Loucy (cell line): ENCODE measurements at regions not wholly inside any gene's neighbourhood (a gene's known extent, or its start where the extent isn't known, plus 50 kb on each side); places are given as distances from the start of the nearest gene placed in this dataset.

Source experiments
- H2AFZ ChIP-seq: fragments of 200-600 bp; sonication (generic); 2 replicates; pipeline ENCODE4 v1.6.0; 2016; ENCODE audit warnings: antibody characterized with exemption, mild to moderate bottlenecking, low read length, moderate library complexity
- H3F3A ChIP-seq: fragments of 200-600 bp; 2 replicates; pipeline ENCODE4 v1.6.0; 2016; ENCODE audit warnings: antibody characterized with exemption, low read depth, mild to moderate bottlenecking
- H3K27me3 ChIP-seq: fragments of 200-600 bp; sonication (generic); 2 replicates; pipeline ENCODE4 v1.6.1; 2014; ENCODE audit warnings: low read length, mild to moderate bottlenecking; ENCODE audit not compliant: insufficient read depth, poor library complexity, severe bottlenecking
- H3K36me3 ChIP-seq: fragments of 200-600 bp; sonication (generic); 2 replicates; pipeline ENCODE4 v1.6.1; 2016; ENCODE audit warnings: low read length; ENCODE audit not compliant: insufficient read depth
- H3K4me1 ChIP-seq: fragments of 200-600 bp; sonication (generic); 2 replicates; pipeline ENCODE4 v1.5.1; 2014; ENCODE audit warnings: low read length, mild to moderate bottlenecking; ENCODE audit not compliant: insufficient read depth, poor library complexity, severe bottlenecking
- H3K4me2 ChIP-seq: fragments of 200-600 bp; sonication (generic); 2 replicates; pipeline ENCODE4 v1.6.0; 2014; ENCODE audit warnings: antibody characterized with exemption, low read length, low read depth, mild to moderate bottlenecking; ENCODE audit not compliant: poor library complexity, severe bottlenecking
- H3K4me3 ChIP-seq: fragments of 200-600 bp; sonication (generic); 2 replicates; pipeline ENCODE4 v1.5.1; 2014; ENCODE audit warnings: low read length, mild to moderate bottlenecking, mixed read lengths; ENCODE audit not compliant: poor library complexity, severe bottlenecking
- H3K79me2 ChIP-seq: fragments of 200-600 bp; sonication (generic); 2 replicates; pipeline ENCODE4 v1.6.1; 2014; ENCODE audit warnings: low read length; ENCODE audit not compliant: insufficient read depth
- H3K9ac ChIP-seq: fragments of 200-600 bp; sonication (generic); 2 replicates; pipeline ENCODE4 v1.6.0; 2014; ENCODE audit warnings: mild to moderate bottlenecking, low read depth, low read length, moderate library complexity; ENCODE audit not compliant: poor library complexity, severe bottlenecking
- H3K9me2 ChIP-seq: fragments of 200-600 bp; sonication (generic); replicated peaks from 2 replicates; pipeline ENCODE4 v1.6.1; 2016; ENCODE audit warnings: low read depth, low read length, mixed read lengths
- H3K9me3 ChIP-seq: fragments of 200-600 bp; sonication (generic); 2 replicates; pipeline ENCODE4 v1.6.1; 2014; ENCODE audit warnings: mild to moderate bottlenecking, antibody characterized with exemption, low read length, low read depth; ENCODE audit not compliant: insufficient read depth
- H4K20me1 ChIP-seq: fragments of 200-600 bp; sonication (generic); 2 replicates; pipeline ENCODE4 v1.6.0; 2014; ENCODE audit warnings: antibody characterized with exemption, low read length, mild to moderate bottlenecking; ENCODE audit not compliant: insufficient read depth, poor library complexity, severe bottlenecking
- EZH2phosphoT487 ChIP-seq: fragments of 200-600 bp; IDR thresholded peaks from 2 replicates; pipeline ENCODE4 v1.6.1; 2018; ENCODE audit warnings: antibody characterized with exemption, mild to moderate bottlenecking, moderate library complexity, borderline replicate concordance
- TF ChIP-seq, protein P1 (sequence below): fragments of 200-600 bp; sonication (generic); conservative IDR thresholded peaks from 2 replicates; pipeline ENCODE4 v1.5.1; 2014; ENCODE audit warnings: mild to moderate bottlenecking, antibody characterized with exemption, low read length

DNA sequence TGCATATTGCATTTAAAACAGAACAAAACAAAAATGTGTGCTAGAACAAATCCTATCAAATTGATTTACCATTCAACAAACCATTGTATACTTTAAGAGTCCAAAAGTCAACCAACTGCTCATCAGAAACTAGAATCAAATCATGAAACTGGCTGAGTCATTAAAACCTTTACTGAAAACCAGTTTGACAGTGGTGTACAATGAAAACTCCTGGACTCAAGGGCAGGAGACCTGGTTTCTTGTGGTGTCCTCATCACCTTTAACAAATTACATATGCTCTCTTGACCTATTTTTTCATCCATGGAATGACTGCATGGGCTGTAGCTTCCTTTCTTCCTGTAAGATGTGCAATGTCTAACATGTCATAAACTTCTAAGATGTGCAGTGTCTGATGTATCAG, 315.3 kb upstream of the SLC30A5 start:
- TF ChIP-seq, protein P1, sequence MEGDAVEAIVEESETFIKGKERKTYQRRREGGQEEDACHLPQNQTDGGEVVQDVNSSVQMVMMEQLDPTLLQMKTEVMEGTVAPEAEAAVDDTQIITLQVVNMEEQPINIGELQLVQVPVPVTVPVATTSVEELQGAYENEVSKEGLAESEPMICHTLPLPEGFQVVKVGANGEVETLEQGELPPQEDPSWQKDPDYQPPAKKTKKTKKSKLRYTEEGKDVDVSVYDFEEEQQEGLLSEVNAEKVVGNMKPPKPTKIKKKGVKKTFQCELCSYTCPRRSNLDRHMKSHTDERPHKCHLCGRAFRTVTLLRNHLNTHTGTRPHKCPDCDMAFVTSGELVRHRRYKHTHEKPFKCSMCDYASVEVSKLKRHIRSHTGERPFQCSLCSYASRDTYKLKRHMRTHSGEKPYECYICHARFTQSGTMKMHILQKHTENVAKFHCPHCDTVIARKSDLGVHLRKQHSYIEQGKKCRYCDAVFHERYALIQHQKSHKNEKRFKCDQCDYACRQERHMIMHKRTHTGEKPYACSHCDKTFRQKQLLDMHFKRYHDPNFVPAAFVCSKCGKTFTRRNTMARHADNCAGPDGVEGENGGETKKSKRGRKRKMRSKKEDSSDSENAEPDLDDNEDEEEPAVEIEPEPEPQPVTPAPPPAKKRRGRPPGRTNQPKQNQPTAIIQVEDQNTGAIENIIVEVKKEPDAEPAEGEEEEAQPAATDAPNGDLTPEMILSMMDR: no peak
- no peak for TF ChIP-seq EZH2phosphoT487
- H2AFZ ChIP-seq: no peak overlapping the region
- no peak overlapping the region for H3K4me2 ChIP-seq
- H3K27me3 ChIP-seq: no peaks in the 10 kb centered on the region
- H4K20me1 ChIP-seq: no peaks in the 10 kb centered on the region
- no peak overlapping the region for H3K4me3 ChIP-seq
- H3K9ac ChIP-seq: no peak overlapping the region
- H3K9me2 ChIP-seq: no peaks in the 10 kb centered on the region
- H3F3A ChIP-seq: no peaks in the 10 kb centered on the region
- H3K9me3 ChIP-seq: no peaks in the 10 kb centered on the region; the same call in 1 of the 2 replicates
- no peaks in the 10 kb centered on the region for H3K4me1 ChIP-seq
- H3K79me2 ChIP-seq: no peaks in the 10 kb centered on the region
- no peaks in the 10 kb centered on the region for H3K36me3 ChIP-seq

DNA sequence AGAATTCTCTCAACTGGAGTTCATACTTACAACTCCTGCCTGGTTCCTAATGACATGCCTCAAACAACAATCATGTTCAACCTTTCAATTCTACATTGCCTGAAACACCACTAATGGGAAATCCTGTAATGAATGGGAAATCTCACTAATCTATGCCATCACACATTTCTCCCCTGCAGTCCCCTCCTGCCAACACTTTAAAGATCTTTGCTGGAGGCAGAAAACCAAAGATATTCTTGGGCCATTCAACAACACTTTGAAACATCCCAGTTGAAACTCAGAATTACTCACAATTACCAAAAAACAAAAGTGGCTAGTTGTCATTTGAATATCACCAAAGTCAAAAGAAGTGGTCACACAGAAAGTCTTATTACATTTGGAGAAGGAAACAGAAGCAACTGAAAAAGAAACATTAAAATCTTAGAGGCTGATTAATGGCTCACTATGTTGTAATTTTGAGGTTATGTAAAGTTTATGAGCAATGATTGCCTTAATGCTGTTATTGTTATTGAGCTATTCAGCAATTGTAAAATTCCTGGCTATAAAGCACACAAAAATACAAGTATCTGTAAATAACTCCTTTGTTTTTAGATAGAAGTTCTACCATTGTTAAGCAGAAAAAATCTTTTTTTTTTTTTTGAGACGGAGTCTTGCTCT, 313.4 kb upstream of the SLC30A5 start:
- Histone ChIP-seq H3F3A (no peaks in the 10 kb centered on the region), H3K4me3 (no peak overlapping the region), H3K27me3 (no peaks in the 10 kb centered on the region), H2AFZ (no peak overlapping the region), H3K4me1 (no peaks in the 10 kb centered on the region), H3K4me2 (no peak overlapping the region), H3K9me3 (no peaks in the 10 kb centered on the region), H4K20me1 (no peaks in the 10 kb centered on the region), H3K9ac (no peak overlapping the region), H3K79me2 (no peaks in the 10 kb centered on the region), H3K9me2 (no peaks in the 10 kb centered on the region), H3K36me3 (no peaks in the 10 kb centered on the region)
- TF ChIP-seq EZH2phosphoT487: no peak
- TF ChIP-seq, protein P1: no peak

DNA sequence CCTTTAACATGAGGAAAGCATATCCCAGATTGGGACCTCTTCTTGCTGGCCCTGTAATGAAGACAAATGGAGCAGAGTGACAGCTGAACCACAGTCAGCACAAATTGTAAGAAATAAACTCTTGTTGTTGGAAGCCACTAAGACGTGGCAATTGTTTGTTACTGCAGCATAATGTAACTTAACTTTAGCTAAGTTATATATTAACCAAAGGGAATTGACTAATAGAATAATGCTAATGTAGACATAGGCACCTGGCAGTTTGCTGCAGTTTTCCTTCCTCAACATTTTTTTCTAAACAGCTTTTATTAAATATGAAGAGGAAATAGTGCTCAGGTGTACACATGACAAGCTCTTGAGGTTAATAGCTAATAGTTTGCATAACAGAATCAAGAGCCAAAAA, 300.7 kb upstream of the SLC30A5 start:
- Histone ChIP-seq H3K27me3 (no peaks in the 10 kb centered on the region), H2AFZ (no peak overlapping the region), H3K4me1 (peaks cover 7% of the 10 kb centered on the region), H3K36me3 (no peaks in the 10 kb centered on the region), H3K9me3 (no peaks in the 10 kb centered on the region), H3K4me2 (no peak overlapping the region), H3K9me2 (no peaks in the 10 kb centered on the region), H3F3A (no peaks in the 10 kb centered on the region), H4K20me1 (no peaks in the 10 kb centered on the region), H3K4me3 (no peak overlapping the region), H3K79me2 (no peaks in the 10 kb centered on the region), H3K9ac (no peak overlapping the region)
- TF ChIP-seq EZH2phosphoT487: no peak
- TF ChIP-seq, protein P1: no peak
